ENCODE measurements at regions not wholly inside any gene's neighbourhood (a gene's known extent, or its start where the extent isn't known, plus 50 kb on each side); places are given as distances from the start of the nearest gene placed in this dataset.
"Not testable (repeated sequence)": the region's sequence is repeated elsewhere in the genome, so short reads cannot be mapped to it uniquely, and the experiment has no call there.

- no peak for DNase-seq (ENCODE audit: low read depth)
Measured at GRCh38 chr11:39144351-39145130, 2314.9 kb downstream of the LRRC4C start.

DNA sequence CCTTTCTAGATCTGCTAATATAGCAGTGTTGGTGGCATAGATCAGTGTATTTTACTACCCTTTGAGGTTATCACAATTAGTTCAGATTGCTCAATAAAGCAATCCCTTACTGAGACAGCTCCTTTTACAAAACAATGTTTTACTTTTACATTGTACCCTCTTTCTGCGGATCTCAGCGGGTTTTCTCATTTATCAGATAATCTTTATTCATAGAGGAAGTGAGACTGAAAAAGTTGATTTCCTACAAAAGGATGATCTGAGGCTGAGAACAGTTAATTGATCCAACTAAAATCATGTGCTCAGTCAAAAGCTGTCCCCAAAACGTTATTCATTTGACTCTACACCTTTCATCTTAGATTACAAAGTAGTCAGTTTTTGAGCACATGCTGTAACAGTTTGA is 2319.9 kb downstream of the LRRC4C start:
- DNase-seq (ENCODE audit: low read depth) = no peak

DNA sequence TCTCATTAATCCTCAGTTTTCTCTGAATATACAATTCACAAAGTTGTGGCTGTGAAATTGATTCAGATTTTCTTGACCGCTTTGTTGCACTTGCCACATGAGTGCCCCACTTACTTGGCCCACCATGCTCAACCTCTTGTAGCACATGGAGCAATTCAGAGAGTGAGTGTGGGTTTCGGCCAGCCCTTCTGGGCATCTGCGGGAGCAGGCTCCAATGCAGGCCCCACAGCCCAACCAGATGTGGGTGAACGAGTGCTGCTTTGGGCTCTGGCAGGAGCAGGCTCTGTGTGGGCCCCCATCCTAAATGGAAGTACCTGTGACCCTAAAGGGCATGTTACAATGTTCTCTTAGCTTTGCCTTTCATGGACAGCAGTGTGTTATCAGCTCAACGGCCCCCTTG is 2338.6 kb downstream of the LRRC4C start:
- no peak for DNase-seq (ENCODE audit: low read depth)

DNA sequence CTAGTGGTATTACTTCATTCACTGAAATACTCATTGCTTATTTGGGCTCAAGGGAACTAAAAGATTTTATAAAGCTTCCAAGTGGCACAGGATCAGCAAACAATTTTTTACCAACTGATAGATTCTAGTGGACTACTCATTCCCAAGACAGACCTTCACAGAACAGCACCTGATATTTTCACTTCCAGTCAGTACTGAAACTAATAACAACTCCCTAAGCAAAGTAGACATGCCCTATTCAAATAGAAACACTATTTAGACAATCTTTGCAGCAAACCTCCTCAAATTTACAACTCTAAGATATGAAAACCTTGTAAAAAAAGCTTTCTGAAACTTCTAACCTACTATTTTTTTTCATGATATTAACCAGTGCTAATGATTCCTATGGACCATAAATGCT is 2345.8 kb downstream of the LRRC4C start:
- DNase-seq (ENCODE audit: low read depth) = no peak

DNA sequence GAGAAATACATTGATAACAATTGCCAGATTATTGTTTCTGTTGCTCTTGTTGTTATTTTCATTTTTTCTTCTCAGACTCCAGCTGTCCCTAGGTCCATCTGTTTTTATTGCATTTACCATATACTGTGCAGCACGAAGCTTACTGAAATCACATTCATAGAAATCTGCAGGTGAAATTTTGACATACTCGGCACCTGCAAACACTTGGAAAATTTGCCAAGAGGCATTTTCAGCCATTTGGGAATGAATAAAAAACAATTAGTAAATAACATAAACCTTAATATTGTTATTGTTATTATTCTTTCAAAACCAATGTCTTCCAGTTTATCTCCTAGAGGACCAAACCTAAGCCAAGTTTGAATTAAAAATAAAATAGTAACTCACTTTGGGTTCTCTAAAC is 2357.2 kb downstream of the LRRC4C start:
- no peak for DNase-seq (ENCODE audit: low read depth)

DNA sequence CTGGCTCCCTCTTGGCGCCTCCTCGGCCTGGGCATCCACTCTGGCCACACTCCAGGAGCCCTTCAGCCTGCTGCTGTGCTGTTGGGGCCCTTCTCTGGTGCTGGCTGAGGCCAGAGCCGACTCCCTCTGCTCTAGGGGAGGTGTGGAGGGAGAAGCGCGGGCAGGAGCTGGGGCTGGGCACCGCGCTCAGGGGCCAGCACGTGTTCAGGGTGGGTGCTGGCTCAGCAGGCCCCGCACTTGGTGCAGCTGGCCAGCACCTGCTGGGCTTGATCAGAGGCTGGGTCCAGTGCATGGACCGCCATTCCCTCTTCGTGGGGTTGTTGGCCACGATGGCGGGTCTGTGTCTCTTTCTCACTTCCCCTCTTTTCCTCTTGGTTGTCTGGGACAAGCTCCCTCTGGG is 2381.0 kb downstream of the LRRC4C start:
- no peak for DNase-seq (ENCODE audit: low read depth)

DNA sequence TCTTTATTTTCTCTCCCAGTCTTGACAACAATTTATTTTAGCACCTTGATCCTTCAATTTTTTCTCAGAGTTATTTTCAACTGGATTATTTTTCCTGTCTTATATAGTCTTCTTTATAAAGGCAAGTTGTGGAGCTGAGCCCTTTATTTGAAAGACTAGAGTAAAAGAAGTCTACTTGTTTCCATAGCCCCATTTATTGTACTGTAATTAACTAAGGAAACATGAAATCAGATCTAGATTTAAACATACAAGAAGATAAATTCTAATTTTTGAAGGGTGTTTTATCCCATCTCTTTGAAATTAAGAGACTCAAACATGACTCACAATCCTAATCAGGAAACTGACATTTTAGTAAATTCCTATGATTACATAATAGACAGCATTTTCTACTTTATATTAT is 2421.8 kb downstream of the LRRC4C start:
- no peak for DNase-seq (ENCODE audit: low read depth)

- DNase-seq (ENCODE audit: low read depth) = no peak
Measured at GRCh38 chr11:39036021-39036420, 2423.4 kb downstream of the LRRC4C start.

- DNase-seq (ENCODE audit: low read depth) = no peak
Measured at GRCh38 chr11:39021539-39021938, 2423.5 kb upstream of the RAG2 start.

DNA sequence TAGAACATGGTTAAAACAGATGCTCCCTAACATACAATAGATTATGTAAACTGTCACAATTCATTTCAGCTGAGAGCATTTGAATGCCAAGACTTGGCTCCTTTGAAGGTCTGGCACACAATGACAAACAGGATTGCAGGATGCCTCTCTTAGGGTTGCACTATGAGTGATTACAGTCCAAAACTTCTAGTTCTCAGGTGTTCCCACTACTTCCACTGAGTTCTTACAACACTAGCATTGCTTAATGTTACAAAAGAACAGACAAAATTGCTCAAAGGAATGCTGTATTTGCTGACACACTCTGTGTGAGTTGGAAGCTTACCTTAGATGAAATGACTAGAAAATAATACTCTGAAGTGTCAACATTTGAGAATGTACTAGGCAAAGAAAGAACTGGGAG is 2413.8 kb upstream of the RAG2 start:
- DNase-seq (ENCODE audit: low read depth) = no peak

DNA sequence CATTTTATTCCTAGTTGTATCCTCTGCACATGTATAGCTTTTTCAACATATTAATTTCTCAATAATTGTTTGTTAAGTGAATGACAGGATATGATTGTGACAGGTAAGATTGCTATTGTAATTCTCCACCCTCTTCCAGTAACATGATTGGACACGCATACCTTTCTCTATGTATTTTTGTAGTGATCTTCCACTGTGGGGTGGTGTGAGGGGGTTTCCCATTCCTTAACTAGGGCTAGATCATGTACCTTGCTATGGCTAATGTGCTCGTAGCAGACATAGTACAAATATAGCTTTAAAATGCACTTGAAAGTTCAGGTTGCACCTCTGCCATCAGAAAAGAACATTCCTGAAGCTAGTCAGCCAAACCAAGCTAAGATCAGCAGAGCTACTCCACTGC is 2392.8 kb upstream of the RAG2 start:
- DNase-seq (ENCODE audit: low read depth) = no peak

DNA sequence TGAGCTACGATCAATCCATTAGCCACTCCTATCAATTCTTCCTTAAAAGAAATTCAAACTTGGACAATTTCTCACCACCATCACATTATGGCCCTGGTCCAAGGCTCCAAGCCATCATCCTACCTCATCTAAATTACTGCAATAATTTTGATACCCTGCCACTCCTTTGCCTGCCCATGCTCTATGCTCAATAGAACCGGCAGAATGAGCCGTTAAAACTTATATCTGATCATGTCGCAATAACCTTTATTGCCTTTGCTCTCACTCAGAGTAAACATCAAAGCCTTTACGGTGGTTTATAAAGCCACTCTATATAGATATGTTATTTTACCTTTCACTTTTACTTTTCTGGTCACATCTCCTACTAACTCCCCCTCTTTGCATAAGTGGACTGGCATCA is 2392.1 kb upstream of the RAG2 start:
- no peak for DNase-seq (ENCODE audit: low read depth)

DNA sequence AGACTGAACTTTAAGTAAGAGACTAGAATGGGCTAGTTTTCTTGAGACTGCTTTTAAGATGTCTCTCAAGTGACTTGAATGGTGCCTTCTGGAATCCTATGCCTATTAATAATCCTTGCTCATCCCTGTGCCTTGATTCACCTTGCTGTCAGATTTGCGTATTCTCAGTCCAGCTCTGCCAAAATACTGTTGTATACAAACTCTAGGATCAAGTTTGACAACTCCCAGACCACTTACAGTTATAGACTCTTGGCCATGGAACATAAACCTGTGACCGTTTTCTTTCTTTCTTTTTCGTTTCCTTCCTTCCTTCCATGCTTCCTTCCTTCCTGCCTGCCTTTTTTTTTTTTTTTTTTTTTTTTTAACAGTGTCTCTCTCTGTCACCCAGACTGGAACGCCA is 2390.9 kb upstream of the RAG2 start:
- no peak for DNase-seq (ENCODE audit: low read depth)

GRCh38 chr11:38972220-38972619 is 2374.2 kb upstream of the RAG2 start:
- DNase-seq (ENCODE audit: low read depth) = no peak

- no peak for DNase-seq (ENCODE audit: low read depth)
Measured at GRCh38 chr11:38971141-38971540, 2373.1 kb upstream of the RAG2 start.

GRCh38 chr11:38968951-38969350 is 2370.9 kb upstream of the RAG2 start:
- DNase-seq (ENCODE audit: low read depth) = no peak

DNA sequence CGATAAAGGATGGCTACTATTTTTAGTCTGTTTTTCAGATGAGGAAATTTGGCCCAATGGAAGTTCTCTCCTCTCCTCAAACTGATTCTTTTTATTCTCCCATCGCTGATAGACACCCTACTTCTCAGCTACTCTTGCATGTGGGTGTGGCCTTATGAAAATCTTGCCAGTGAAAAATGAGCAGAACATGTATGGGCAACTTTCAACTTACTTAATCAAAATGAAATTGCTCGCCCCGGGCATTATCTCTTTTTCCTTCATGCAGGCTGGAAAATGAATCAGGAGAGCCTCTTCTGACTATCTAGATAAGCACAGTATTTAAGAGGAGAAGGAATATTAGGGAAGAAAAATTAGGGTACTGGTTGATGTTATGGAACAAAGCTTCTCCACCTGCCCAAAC is 2354.7 kb upstream of the RAG2 start:
- no peak for DNase-seq (ENCODE audit: low read depth)

GRCh38 chr11:38950867-38951266 is 2352.8 kb upstream of the RAG2 start:
- DNase-seq (ENCODE audit: low read depth) = no peak

DNA sequence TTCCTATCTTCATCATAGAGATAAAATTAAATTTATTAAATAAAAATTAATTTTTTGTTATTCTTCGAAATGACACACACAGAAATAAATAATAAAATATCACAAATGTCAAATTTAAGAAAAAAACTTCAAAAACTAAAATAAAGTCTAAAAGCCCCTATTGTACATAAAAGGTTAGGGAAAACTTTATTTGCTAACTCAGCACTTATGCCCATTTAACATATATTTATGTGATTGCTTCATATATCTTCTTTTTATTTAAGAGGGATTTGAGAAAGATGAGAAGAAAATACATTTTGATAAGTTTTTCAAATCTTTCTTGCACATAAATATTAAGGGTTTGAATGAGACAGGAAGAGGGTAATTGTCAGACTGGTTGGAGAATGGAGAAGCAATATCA is 2350.4 kb upstream of the RAG2 start:
- no peak for DNase-seq (ENCODE audit: low read depth)

DNA sequence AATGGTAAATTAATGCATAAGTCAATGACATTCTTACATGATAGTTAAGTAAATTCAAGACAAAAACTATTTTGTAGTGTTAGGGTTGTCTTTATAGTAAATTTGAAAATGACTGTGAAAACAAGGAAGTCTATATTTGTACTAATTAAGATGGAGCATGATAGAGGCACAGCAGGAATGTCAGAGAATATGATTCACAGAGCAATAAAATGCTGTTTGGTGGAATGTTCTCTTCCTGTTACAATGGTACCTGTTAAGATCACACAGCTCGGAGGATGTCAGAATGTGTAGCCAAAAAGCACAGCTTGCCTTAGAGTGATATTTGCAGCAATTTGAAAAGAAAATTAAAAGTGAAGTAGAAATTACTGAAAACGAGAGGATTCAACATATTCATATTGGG is 2339.7 kb upstream of the RAG2 start:
- DNase-seq (ENCODE audit: low read depth) = no peak

DNA sequence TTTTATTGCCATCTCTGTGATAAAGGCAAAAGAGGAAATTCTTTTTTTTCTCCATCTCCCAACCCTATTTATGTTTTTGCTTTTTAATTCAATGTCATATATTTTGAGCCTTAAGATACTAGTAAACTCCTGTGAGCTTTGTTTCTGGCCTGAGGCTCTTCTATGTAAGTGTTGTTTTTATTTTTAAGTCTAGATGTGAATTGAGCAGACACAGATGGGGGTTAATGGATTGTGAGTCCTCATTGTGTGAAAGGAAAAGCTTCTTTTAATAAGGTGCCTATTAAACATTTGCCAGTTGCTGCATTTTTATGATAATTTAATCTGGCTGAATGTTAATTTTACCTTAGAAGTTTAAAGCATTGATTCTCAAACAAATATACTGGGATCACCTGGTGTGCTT is 2337.9 kb upstream of the RAG2 start:
- no peak for DNase-seq (ENCODE audit: low read depth)

GRCh38 chr11:38927993-38928392 is 2330.0 kb upstream of the RAG2 start:
- no peak for DNase-seq (ENCODE audit: low read depth)

DNA sequence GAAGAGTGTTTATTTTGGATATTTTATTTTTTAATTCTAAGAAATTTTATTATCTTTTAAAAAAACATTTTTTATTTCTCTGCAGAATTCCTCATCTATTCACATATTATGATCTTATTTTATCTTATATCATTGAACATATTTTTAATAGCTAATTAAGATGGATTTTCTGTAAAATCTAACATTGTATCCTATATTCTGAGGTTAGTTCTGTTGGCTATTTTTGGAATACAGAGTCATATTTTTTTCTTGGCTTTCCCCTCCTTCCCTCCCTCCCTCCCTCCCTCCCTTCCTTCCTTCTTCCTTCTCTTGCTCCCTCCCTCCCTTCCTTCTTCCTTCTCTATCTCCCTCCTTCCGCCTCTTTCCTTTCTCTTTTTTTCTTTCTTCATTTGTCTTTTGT is 2326.6 kb upstream of the RAG2 start:
- DNase-seq (ENCODE audit: low read depth) = no peak

GRCh38 chr11:38900211-38900610 is 2302.2 kb upstream of the RAG2 start:
- DNase-seq (ENCODE audit: low read depth) = no peak

- DNase-seq (ENCODE audit: low read depth) = not testable (repeated sequence)
Measured at GRCh38 chr11:38894201-38894600, 2296.2 kb upstream of the RAG2 start.

Measured in stromal cell of bone marrow (primary cell).